GM23338 (cell line): ENCODE measurements at regions not wholly inside any gene's neighbourhood (a gene's known extent, or its start where the extent isn't known, plus 50 kb on each side); places are given as distances from the start of the nearest gene placed in this dataset.

ENCODE experiments used
- ATAC-seq: fragments of 200-7000 bp; cut with Tn5 transposase; 3 replicates; pipeline ENCODE4 v1.9.1; 2020
- DNase-seq: peaks from one replicate; pipeline ENCODE4 v3.0.0-alpha.2; 2015; ENCODE audit warnings: low spot score
- H2AFZ ChIP-seq: fragments of 200-600 bp; sonication (generic); 2 replicates; pipeline ENCODE4 v1.8.0; 2016; ENCODE audit warnings: antibody characterized with exemption, mild to moderate bottlenecking, moderate library complexity
- H3F3A ChIP-seq: fragments of 200-600 bp; sonication (generic); replicated peaks from 2 replicates; pipeline ENCODE4 v1.8.0; 2017; ENCODE audit warnings: antibody characterized with exemption, mixed run types, low read depth
- H3K27ac ChIP-seq: fragments of 200-600 bp; sonication (generic); 2 replicates; pipeline ENCODE4 v1.6.1; 2016; ENCODE audit warnings: low read depth
- H3K27me3 ChIP-seq: fragments of 200-600 bp; sonication (generic); 2 replicates; pipeline ENCODE4 v1.8.0; 2016; ENCODE audit warnings: mild to moderate bottlenecking, mixed run types, moderate library complexity; ENCODE audit not compliant: insufficient read depth
- H3K36me3 ChIP-seq: fragments of 200-600 bp; sonication (generic); 2 replicates; pipeline ENCODE4 v1.8.0; 2016; ENCODE audit warnings: mild to moderate bottlenecking; ENCODE audit not compliant: insufficient read depth
- H3K4me1 ChIP-seq: fragments of 200-600 bp; sonication (generic); 2 replicates; pipeline ENCODE4 v1.8.0; 2016; ENCODE audit warnings: mild to moderate bottlenecking, moderate library complexity; ENCODE audit not compliant: insufficient read depth
- H3K4me2 ChIP-seq: fragments of 200-600 bp; sonication (generic); 2 replicates; pipeline ENCODE4 v1.7.1; 2017; ENCODE audit warnings: mixed run types
- H3K4me3 ChIP-seq: fragments of 200-600 bp; sonication (generic); 2 replicates; pipeline ENCODE4 v1.6.1; 2016; ENCODE audit warnings: mixed run types
- H3K79me2 ChIP-seq: fragments of 200-600 bp; sonication (generic); replicated peaks from 2 replicates; pipeline ENCODE4 v1.8.0; 2017; ENCODE audit warnings: mild to moderate bottlenecking; ENCODE audit not compliant: insufficient read depth
- H3K9me2 ChIP-seq: fragments of 200-600 bp; sonication (generic); 2 replicates; pipeline ENCODE4 v1.8.0; 2017; ENCODE audit not compliant: insufficient read depth
- H4K20me1 ChIP-seq: fragments of 200-600 bp; sonication (generic); replicated peaks from 2 replicates; pipeline ENCODE4 v1.8.0; 2017; ENCODE audit warnings: mild to moderate bottlenecking; ENCODE audit not compliant: insufficient read depth
- H3K27ac Mint-ChIP-seq: 2 replicates; pipeline ENCODE4 v1.8.0; 2020; ENCODE audit warnings: inconsistent platforms, mild to moderate bottlenecking, moderate library complexity, mixed read lengths
- H3K27me3 Mint-ChIP-seq: 3 replicates; pipeline ENCODE4 v1.8.0; 2022; ENCODE audit warnings: low read depth, mild to moderate bottlenecking, moderate library complexity, mixed read lengths, inconsistent platforms; ENCODE audit not compliant: insufficient read depth, poor library complexity
- H3K36me3 Mint-ChIP-seq: 3 replicates; pipeline ENCODE4 v1.8.0; 2021; ENCODE audit warnings: low read depth, mild to moderate bottlenecking, inconsistent platforms, moderate library complexity, mixed read lengths
- H3K4me1 Mint-ChIP-seq: 3 replicates; pipeline ENCODE4 v1.8.0; 2020; ENCODE audit warnings: mild to moderate bottlenecking, inconsistent platforms, mixed read lengths
- H3K4me3 Mint-ChIP-seq: 3 replicates; pipeline ENCODE4 v1.8.0; 2021; ENCODE audit warnings: moderate library complexity, mild to moderate bottlenecking, inconsistent platforms, mixed read lengths
- H3K9me3 Mint-ChIP-seq: 3 replicates; pipeline ENCODE4 v1.8.0; 2020; ENCODE audit warnings: moderate library complexity, mild to moderate bottlenecking, inconsistent platforms, mixed read lengths
- CREB1 ChIP-seq: fragments of 250-450 bp; sonication (Bioruptor Pico); IDR thresholded peaks from 2 replicates; pipeline ENCODE4 v1.5.0; 2020; ENCODE audit warnings: low read depth, mild to moderate bottlenecking, moderate library complexity
- EZH2 ChIP-seq: fragments of 200-600 bp; sonication (generic); IDR thresholded peaks from one replicate; pipeline ENCODE4 v1.8.0; 2017; ENCODE audit warnings: antibody characterized with exemption, mild to moderate bottlenecking, low read depth; ENCODE audit not compliant: unreplicated experiment
- EZH2phosphoT487 ChIP-seq: fragments of 200-600 bp; sonication (generic); IDR thresholded peaks from one replicate; pipeline ENCODE4 v1.8.1; 2018; ENCODE audit warnings: antibody characterized with exemption; ENCODE audit not compliant: unreplicated experiment
- JUNB ChIP-seq: IDR thresholded peaks from one replicate; pipeline ENCODE4 v1.6.1; 2016; ENCODE audit warnings: antibody characterized with exemption; ENCODE audit not compliant: unreplicated experiment
- NANOG ChIP-seq: IDR thresholded peaks from 2 replicates; pipeline ENCODE4 v1.6.1; 2016; ENCODE audit warnings: antibody characterized with exemption, borderline replicate concordance
- POLR2AphosphoS5 ChIP-seq: IDR thresholded peaks from 2 replicates; pipeline ENCODE4 v1.6.1; 2016; ENCODE audit warnings: antibody characterized with exemption, low read depth
- REST ChIP-seq: IDR thresholded peaks from one replicate; pipeline ENCODE4 v1.6.1; 2018; ENCODE audit warnings: antibody characterized with exemption; ENCODE audit not compliant: unreplicated experiment
- STAT1 ChIP-seq: IDR thresholded peaks from one replicate; pipeline ENCODE4 v1.6.1; 2016; ENCODE audit warnings: antibody characterized with exemption; ENCODE audit not compliant: unreplicated experiment
- ZNF114 ChIP-seq: fragments of 250-450 bp; sonication (Bioruptor Pico); IDR thresholded peaks from 2 replicates; pipeline ENCODE4 v1.5.0; 2020; ENCODE audit warnings: mild to moderate bottlenecking, moderate library complexity
- ZNF331 ChIP-seq: fragments of 250-450 bp; sonication (Bioruptor Pico); IDR thresholded peaks from 2 replicates; pipeline ENCODE4 v1.5.0; 2020; ENCODE audit warnings: low read depth, mild to moderate bottlenecking, moderate library complexity
- TF ChIP-seq, protein P1 (sequence below), 2 experiments: fragments of 200-600 bp in 1 of 2; sonication (generic) in 1 of 2; conservative IDR thresholded peaks; 2 replicates each; pipeline versions ENCODE4 v1.5.1 to v1.6.1; 2016 to 2017; ENCODE audit warnings: antibody characterized with exemption in 2 of 2, low read depth in 2 of 2, mild to moderate bottlenecking in 2 of 2, moderate library complexity in 1 of 2
- TF ChIP-seq, protein P2 (sequence below): fragments of 250-450 bp; sonication (Bioruptor Pico); IDR thresholded peaks from 2 replicates; pipeline ENCODE4 v1.5.0; 2020; ENCODE audit warnings: mild to moderate bottlenecking, moderate library complexity
- TF ChIP-seq, protein P3 (sequence below): IDR thresholded peaks from 2 replicates; pipeline ENCODE4 v1.6.1; 2016; ENCODE audit warnings: antibody characterized with exemption

GRCh38 chr20:12882832-12883506 is 125.8 kb upstream of the SPTLC3 start:
- Mint-ChIP-seq H3K36me3 (peaks cover 17% of the 10 kb centered on the region; the same call in 2 of the 3 replicates), H3K27ac (no peak overlapping the region), H3K4me1 (no peaks in the 10 kb centered on the region; the same call in 2 of the 3 replicates), H3K9me3 (peaks cover 14% of the 10 kb centered on the region), H3K27me3 (peaks cover 2% of the 10 kb centered on the region), H3K4me3 (no peak overlapping the region)
- no peak overlapping the region for H3K4me3 ChIP-seq
- TF ChIP-seq POLR2AphosphoS5 (no peak), EZH2 (no peak), CREB1 (no peak), JUNB (no peak), STAT1 (no peak), EZH2phosphoT487 (no peak), ZNF114 (CRISPR knock-in tag) (no peak), REST (no peak), NANOG (no peak), ZNF331 (no peak)
- TF ChIP-seq, protein P1, sequence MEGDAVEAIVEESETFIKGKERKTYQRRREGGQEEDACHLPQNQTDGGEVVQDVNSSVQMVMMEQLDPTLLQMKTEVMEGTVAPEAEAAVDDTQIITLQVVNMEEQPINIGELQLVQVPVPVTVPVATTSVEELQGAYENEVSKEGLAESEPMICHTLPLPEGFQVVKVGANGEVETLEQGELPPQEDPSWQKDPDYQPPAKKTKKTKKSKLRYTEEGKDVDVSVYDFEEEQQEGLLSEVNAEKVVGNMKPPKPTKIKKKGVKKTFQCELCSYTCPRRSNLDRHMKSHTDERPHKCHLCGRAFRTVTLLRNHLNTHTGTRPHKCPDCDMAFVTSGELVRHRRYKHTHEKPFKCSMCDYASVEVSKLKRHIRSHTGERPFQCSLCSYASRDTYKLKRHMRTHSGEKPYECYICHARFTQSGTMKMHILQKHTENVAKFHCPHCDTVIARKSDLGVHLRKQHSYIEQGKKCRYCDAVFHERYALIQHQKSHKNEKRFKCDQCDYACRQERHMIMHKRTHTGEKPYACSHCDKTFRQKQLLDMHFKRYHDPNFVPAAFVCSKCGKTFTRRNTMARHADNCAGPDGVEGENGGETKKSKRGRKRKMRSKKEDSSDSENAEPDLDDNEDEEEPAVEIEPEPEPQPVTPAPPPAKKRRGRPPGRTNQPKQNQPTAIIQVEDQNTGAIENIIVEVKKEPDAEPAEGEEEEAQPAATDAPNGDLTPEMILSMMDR (conservative IDR thresholded peaks at IDR 0.05; ENCODE audit: low read depth in 2 of 2), result no peak
- TF ChIP-seq, protein P2, sequence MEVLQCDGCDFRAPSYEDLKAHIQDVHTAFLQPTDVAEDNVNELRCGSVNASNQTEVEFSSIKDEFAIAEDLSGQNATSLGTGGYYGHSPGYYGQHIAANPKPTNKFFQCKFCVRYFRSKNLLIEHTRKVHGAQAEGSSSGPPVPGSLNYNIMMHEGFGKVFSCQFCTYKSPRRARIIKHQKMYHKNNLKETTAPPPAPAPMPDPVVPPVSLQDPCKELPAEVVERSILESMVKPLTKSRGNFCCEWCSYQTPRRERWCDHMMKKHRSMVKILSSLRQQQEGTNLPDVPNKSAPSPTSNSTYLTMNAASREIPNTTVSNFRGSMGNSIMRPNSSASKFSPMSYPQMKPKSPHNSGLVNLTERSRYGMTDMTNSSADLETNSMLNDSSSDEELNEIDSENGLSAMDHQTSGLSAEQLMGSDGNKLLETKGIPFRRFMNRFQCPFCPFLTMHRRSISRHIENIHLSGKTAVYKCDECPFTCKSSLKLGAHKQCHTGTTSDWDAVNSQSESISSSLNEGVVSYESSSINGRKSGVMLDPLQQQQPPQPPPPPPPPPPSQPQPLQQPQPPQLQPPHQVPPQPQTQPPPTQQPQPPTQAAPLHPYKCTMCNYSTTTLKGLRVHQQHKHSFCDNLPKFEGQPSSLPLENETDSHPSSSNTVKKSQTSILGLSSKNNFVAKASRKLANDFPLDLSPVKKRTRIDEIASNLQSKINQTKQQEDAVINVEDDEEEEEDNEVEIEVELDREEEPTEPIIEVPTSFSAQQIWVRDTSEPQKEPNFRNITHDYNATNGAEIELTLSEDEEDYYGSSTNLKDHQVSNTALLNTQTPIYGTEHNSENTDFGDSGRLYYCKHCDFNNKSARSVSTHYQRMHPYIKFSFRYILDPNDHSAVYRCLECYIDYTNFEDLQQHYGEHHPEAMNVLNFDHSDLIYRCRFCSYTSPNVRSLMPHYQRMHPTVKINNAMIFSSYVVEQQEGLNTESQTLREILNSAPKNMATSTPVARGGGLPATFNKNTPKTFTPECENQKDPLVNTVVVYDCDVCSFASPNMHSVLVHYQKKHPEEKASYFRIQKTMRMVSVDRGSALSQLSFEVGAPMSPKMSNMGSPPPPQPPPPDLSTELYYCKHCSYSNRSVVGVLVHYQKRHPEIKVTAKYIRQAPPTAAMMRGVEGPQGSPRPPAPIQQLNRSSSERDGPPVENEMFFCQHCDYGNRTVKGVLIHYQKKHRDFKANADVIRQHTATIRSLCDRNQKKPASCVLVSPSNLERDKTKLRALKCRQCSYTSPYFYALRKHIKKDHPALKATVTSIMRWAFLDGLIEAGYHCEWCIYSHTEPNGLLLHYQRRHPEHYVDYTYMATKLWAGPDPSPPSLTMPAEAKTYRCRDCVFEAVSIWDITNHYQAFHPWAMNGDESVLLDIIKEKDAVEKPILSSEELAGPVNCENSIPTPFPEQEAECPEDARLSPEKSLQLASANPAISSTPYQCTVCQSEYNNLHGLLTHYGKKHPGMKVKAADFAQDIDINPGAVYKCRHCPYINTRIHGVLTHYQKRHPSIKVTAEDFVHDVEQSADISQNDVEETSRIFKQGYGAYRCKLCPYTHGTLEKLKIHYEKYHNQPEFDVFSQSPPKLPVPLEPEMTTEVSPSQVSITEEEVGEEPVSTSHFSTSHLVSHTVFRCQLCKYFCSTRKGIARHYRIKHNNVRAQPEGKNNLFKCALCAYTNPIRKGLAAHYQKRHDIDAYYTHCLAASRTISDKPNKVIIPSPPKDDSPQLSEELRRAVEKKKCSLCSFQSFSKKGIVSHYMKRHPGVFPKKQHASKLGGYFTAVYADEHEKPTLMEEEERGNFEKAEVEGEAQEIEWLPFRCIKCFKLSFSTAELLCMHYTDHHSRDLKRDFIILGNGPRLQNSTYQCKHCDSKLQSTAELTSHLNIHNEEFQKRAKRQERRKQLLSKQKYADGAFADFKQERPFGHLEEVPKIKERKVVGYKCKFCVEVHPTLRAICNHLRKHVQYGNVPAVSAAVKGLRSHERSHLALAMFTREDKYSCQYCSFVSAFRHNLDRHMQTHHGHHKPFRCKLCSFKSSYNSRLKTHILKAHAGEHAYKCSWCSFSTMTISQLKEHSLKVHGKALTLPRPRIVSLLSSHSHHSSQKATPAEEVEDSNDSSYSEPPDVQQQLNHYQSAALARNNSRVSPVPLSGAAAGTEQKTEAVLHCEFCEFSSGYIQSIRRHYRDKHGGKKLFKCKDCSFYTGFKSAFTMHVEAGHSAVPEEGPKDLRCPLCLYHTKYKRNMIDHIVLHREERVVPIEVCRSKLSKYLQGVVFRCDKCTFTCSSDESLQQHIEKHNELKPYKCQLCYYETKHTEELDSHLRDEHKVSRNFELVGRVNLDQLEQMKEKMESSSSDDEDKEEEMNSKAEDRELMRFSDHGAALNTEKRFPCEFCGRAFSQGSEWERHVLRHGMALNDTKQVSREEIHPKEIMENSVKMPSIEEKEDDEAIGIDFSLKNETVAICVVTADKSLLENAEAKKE (CRISPR knock-in tag), result no peak
- TF ChIP-seq, protein P3, sequence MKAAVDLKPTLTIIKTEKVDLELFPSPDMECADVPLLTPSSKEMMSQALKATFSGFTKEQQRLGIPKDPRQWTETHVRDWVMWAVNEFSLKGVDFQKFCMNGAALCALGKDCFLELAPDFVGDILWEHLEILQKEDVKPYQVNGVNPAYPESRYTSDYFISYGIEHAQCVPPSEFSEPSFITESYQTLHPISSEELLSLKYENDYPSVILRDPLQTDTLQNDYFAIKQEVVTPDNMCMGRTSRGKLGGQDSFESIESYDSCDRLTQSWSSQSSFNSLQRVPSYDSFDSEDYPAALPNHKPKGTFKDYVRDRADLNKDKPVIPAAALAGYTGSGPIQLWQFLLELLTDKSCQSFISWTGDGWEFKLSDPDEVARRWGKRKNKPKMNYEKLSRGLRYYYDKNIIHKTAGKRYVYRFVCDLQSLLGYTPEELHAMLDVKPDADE, result no peak
- H3K79me2 ChIP-seq, result no peaks in the 10 kb centered on the region
- H2AFZ ChIP-seq, result peak overlapping the region; percentile 16; the same call in 1 of the 2 replicates
- no peaks in the 10 kb centered on the region for H3K27me3 ChIP-seq
- no peaks in the 10 kb centered on the region for H4K20me1 ChIP-seq
- H3K27ac ChIP-seq, result no peak overlapping the region
- no peaks in the 10 kb centered on the region for H3K4me1 ChIP-seq
- H3K36me3 ChIP-seq, result no peaks in the 10 kb centered on the region
- DNase-seq (no peak), ATAC-seq (no peak)
- no peak overlapping the region for H3K4me2 ChIP-seq
- peaks cover 10% of the 10 kb centered on the region; the same call in 1 of the 2 replicates for H3K9me2 ChIP-seq
- H3F3A ChIP-seq, result no peaks in the 10 kb centered on the region
